Activated CD4-positive, CD25-positive, alpha-beta regulatory T cell treated with anti-CD3 and anti-CD28 coated beads, Interleukin-2, amount 50 U/mL, for 72 hours (primary cell): ENCODE measurements at regions not wholly inside any gene's neighbourhood (a gene's known extent, or its start where the extent isn't known, plus 50 kb on each side); places are given as distances from the start of the nearest gene placed in this dataset.

Experiments used
- DNase-seq: peaks from one replicate; pipeline ENCODE4 v3.0.0; 2021

DNA sequence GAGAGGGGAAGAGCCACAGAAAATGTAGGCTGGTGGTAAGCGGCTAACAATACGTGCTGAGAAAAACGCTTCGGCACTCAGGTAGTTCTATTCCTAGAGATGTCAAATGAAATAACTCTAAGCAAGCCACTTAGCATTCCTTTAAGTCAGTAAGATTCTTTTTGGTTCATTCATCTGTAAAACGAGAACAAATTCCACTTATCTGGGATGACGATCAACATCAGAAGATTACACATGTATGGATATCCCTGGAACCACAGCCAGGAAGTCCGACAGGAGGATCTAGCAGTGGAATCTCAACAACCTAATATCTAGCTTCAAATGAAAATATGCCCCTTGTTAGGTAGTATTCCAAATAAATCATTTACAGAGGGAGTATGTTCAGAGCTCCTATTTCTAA, 74.6 kb upstream of the CDKN3 start:
- no peak for DNase-seq

DNA sequence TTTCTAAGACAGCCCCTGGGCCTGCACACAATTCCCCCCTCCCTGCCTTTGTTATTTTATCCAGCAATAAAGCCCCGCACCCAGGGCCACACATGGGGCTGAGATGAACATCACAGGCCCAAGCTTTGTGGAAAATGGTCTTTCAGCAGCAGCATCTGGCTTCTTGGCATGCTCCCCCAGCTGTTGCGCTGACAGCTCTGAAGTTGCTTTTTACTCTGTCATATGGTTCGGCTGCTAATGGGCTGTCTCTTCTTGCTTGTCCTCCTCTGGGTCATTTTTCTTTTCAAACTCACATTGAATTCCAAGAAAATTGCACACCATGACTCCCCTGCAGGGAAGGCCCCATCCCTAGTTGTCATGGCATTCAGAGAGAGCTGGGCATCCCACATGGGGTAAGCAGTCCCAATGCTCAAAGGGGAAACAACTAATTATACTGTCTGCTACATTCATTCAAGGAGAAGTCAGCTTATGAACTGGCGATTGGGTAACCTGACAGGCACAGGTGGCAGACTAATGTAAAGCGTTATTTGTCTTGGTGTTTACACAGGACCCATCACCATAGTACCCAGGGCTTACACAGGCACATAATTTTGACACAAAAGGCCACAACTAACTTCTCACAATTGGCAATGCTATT, 74.0 kb upstream of the CDKN3 start:
- DNase-seq = no peak

DNA sequence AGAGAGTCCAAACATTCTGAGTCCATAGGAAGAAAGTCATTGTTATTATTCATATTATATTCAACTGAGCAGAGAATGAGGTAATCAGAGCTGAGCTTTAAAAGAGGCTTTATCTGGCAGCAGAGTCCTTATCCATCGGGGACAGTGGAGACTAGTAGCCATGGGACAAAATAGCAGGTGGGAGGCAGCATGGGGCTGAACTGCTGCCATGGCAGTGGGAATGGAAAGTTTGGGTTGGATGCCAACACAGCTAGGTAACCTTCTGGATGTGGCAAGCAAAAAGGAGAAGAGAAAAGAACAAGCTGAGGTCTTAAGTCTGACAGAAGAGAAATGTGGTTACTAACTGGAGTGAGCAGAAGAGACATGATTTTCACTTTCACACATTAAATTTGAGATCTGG, 71.0 kb upstream of the CDKN3 start:
- no peak for DNase-seq

DNA sequence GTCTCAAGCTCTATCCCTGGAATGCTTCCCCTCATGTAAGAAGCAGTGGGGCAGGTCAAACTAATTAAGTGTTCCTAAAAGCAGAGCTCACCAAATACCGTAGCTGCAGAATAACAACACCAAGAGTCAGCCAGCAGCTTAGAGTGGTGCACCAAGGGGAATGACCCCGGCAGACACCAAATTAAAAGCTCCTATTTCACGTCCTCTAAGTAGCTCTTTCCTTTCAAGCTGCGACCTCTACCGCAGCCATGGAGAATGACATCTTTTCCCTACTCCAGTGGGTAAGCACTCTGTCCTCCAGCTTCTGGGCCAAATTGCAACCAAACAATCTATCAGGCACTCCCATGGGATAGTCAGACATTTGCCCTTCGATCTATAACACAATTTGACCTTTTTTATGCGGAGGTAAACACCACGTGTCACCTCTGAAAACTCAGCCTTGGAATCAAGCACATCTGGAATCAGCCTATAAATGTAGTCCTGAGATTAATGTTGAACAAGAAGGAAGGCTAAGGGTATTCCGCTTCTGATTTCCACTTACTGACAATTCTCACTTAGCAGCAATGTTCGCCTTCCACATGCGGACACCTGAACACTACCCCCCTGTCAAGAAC, 67.6 kb upstream of the CDKN3 start:
- no peak for DNase-seq

DNA sequence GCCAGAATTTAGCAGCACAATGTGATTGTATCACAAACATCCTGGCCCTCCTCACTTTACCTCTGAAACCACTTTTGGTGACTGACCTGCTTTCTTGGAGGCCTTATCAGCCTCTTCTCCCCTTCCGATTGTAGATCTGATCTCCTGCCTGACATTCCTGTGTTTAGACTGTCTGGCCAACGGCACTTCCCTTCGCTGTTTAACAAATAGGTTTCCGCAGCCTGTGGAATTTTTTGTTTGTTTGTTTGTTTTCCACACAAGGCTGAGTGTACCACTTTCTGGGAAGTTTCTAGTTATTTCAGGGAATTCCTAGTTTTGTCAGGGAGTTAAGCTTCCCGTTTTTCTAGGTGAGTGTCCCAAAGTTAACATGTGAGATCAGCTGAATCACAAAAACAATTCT, 65.9 kb upstream of the CDKN3 start:
- DNase-seq = no peak

DNA sequence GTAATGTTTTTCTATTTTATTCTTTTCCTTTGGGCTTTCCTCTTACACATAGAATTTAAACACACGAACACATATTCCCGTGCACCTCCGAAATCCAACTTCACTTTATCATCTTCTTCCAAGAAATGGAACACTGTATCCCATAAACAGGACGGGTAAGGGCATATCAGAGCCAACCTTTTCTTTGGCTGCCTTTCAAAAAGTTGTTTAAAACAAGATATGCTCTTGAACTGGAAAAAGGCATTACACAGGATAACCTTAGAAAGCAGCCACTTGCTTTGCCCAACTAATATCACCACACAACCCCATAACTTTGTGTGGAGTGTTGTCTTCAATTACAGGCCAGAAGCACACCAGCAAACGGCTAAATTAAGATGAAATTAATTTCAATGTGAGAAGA, 65.3 kb upstream of the CDKN3 start:
- DNase-seq = no peak

DNA sequence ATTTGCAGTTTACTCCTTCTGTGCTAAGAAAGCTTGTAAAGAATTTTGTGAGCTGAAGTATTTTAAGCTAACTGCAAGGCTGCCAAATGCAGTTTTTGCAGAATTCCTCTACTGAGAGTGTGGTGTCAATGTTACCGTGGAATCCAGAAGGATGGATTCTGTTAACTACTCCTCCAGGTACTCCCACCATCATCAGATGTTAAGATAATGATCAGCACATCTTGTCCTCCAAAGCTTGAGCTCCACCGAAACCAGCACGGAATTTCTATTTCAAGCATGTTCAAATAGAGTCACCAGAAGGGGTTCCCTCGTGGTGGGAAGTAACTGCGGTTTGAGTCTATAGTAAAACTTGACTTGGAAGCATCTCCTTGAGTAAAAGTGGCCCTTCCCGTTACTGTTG, 64.3 kb upstream of the CDKN3 start:
- DNase-seq = no peak

DNA sequence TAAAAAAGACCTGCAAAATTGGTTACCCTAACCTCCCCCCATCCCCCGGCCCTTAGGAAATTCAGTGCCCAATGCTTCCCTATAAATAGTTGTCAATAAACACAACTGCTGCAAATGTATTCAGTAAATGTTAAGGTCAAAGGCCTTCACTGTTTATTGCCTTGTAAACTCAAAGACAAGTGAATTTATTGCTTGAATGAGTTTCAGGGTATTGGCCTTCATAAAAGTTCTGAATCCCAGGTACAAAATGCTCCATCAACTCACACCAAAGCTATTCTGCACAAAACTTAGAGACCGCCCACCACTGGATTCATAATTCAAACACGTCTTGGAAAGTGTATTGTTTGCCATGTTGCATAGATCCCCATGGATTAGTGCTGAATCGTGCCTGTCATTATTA, 63.3 kb upstream of the CDKN3 start:
- no peak for DNase-seq

DNA sequence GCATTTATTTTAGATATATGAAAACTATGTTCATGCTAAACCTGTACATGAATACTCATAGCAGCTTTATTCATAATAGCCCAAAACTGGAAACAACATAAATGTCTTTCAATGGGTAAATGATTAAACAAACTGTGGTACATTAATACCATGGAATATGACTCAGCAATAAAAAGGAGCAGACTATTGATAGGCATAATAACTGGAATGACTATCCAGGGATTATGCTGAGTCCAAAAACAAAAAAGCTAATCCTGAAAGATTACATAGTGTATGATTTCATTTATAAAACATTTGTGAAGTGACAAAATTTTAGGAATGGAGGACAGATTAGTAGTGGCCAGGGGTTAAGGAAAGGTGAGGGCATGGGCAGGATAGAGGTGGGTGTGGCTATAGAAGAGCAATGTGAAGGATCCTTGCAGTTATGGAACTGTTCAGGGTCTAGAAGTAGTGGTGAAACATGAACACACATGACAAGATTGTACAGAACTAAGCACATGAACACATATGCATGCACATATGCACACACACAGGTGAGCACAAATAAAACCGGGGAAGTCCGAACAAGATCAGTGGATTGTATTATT, 61.1 kb upstream of the CDKN3 start:
- DNase-seq = no peak

DNA sequence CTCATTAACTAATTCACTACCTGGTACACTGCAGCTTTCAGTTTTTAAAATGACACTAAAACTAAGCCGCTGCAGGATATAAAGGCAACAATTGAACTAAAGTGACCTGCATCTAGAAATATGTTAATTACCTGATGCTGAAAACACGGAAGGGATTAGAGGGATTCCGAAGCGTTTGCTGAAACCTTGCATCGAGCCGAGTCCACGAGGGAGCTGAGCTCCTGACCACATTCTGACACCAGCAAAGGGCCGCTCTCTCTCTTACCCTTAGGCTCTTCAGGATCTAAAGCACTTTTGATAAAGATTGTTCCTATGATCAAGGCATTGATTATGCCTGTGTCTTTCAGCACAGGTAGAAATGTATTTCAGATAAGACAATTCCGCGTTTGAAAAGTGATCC, 59.5 kb upstream of the CDKN3 start:
- no peak for DNase-seq

DNA sequence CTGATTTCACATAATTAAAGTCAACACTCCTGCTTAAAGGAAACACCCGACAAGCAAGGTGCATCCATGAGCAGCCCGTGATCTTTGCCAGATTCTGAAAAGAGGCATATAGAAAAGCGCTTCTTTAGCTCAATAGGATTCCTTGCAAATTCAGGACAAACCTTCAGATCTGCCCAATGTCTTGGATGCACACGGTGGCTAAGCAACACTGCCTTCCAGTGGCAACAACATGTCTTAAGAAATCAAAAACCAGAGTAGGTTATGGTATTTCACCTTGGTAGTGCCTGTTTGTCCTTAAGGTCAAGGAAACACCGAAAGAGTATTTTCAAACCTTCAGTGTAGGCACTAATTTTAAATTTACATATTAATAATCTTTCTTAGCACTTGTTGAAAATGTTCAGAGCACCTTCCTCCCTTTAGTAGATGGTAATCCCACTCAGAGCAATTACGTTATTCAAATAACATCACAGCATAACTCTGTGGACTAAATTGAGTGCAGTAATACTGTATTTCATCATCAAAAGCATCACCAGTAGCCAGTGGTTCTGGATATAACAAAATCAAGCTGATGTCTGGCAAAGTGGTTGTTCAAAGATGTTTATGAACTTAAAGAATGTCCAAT, 58.0 kb upstream of the CDKN3 start:
- DNase-seq = no peak

DNA sequence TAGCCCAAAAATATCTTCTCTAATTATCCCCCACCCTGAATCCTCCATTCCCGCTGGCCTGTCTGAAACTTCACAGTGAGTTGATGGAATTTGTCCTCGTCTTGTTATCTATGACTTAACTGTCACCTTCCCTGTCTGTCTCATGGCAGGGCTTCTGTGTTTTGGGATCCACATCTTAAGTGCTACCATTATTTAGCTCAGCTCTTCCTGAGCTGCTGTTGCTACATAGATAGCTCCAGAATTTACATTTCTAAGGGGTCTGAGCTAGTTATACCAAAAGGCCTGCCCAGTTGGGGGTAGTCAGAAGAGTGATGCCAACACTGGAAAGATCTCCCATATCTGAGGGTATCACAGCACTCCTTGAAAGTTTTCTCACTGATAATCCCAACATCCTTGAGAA, 57.0 kb upstream of the CDKN3 start:
- DNase-seq = no peak

DNA sequence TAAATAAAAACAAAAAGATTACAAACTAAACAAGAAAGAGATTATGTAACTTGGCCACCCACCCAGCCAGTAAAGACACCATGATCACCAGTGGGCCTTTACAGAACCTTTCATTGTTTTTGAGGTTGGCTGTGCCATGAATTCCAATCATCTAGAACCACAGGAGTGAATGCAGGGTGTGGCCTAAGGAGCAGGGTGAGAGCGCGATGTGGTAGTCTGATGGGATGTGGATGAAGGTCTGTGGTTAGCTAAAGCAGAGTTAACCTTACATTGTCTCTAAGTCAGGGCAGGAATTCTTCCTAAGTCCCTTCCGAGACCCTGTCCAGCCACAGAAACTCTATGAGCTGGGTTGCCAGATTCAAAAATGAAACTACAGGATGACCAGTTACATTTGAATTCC, 54.0 kb upstream of the CDKN3 start:
- no peak for DNase-seq

DNA sequence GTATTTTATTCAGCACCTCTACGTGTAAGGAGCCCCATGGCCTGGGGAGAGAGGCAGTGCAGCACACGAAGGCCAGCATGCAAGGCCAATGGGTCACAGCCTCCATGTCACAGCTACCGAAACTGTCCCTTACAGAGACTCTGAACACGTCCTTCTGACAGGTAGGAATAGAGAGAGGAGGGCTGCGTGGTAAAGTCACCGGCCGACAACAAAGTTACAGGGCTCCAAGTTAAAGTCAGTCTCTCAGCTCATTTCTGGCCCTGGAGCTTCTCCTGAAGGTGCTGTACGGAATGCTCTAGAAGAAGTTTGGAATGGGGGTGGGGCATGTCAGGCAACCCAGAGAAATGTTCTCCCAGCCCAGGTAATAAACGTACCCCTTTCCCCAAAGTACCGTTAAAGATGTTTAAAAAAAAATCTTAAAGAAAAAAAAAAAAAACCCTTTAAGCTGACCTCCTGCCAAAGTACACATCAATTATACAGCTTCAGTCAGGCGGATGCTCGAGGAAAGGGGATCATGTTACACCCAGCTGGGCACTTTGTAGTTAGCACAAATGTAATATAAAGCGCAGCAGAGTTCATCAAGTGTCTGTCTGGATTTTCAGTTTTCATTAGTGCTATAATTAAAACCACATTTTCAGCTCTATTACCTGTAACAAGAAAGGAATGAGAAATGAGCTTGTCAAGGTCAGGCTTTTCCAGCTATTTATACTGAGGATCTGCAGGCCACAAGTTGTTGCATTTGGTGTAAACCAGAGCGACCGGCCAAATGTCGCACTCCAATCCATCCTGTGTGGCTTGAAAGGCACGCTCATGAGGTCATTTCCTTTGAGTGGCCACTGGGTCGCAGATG, 53.3 kb upstream of the CDKN3 start:
- DNase-seq = no peak

DNA sequence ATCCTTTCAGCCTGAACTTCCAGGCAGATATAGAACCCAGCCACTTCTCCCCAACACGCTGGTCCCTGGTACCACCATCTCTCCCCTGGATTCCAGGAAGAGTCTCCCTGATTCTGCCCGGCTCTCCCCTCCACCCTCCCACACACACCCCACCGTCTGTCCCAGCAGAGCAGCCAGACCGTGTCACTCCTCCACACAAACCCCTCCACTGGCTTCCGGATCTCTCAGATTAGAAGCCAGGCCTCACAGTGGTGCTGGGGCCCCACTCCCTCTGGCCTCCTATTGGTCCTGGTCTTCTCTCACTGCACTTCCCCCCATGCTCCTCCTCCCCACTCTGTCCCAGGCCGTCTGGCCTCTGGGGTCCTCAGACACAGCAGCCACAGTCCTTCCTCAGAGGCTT, 52.4 kb upstream of the CDKN3 start:
- no peak for DNase-seq

DNA sequence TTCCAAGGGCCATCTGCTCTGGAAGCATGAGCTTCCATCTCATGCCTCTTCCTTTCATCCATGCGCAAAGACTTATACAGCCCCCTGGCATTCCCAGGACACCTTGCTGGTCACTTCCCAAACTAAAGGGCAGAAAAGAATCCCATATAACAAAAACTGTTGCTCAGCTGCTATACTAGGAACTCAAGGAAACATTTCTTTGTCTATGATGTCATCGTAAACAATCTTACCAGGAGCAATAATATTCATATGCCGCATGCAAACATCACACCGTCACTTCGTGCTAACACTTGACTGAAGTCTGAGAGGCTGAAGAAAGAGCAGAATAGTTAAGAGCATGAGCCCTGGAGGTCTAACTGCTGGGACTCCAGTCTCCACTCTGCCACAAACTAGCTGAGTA, 50.5 kb upstream of the CDKN3 start:
- no peak for DNase-seq
